PC-9 (cell line): ENCODE measurements at regions not wholly inside any gene's neighbourhood (a gene's known extent, or its start where the extent isn't known, plus 50 kb on each side); places are given as distances from the start of the nearest gene placed in this dataset.

Experiments used
- EZH2 ChIP-seq: fragments of 200-600 bp; sonication (generic); IDR thresholded peaks from 2 replicates; pipeline ENCODE4 v1.8.0; 2017; ENCODE audit warnings: antibody characterized with exemption, low read depth
- TF ChIP-seq, protein P1 (sequence below): fragments of 200-600 bp; sonication (generic); conservative IDR thresholded peaks from 2 replicates; pipeline ENCODE4 v1.6.1; 2017; ENCODE audit warnings: mixed run types, antibody characterized with exemption, mild to moderate bottlenecking, moderate library complexity

GRCh38 chr2:8619071-8619470, 62.8 kb upstream of the ID2 start:
- TF ChIP-seq, protein P1, sequence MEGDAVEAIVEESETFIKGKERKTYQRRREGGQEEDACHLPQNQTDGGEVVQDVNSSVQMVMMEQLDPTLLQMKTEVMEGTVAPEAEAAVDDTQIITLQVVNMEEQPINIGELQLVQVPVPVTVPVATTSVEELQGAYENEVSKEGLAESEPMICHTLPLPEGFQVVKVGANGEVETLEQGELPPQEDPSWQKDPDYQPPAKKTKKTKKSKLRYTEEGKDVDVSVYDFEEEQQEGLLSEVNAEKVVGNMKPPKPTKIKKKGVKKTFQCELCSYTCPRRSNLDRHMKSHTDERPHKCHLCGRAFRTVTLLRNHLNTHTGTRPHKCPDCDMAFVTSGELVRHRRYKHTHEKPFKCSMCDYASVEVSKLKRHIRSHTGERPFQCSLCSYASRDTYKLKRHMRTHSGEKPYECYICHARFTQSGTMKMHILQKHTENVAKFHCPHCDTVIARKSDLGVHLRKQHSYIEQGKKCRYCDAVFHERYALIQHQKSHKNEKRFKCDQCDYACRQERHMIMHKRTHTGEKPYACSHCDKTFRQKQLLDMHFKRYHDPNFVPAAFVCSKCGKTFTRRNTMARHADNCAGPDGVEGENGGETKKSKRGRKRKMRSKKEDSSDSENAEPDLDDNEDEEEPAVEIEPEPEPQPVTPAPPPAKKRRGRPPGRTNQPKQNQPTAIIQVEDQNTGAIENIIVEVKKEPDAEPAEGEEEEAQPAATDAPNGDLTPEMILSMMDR = no peak
- TF ChIP-seq EZH2 = no peak
